ENCODE measurements at regions not wholly inside any gene's neighbourhood (a gene's known extent, or its start where the extent isn't known, plus 50 kb on each side); places are given as distances from the start of the nearest gene placed in this dataset.

GRCh38 chr1:194043984-194044755 is 857.8 kb upstream of the B3GALT2 start:
- no peaks in the 10 kb centered on the region for H3K36me3 ChIP-seq
- H3K9me3 ChIP-seq: no peaks in the 10 kb centered on the region
- TF ChIP-seq EP300 (IDR thresholded peaks at IDR 0.05) (no peak), CTCF (IDR thresholded peaks at IDR 0.05) (no peak), POLR2A (IDR thresholded peaks at IDR 0.05) (no peak)
- no peaks in the 10 kb centered on the region for H3K27me3 ChIP-seq
- 73 to 77% methylated on average over 5 of the region's 5 CpGs for WGBS, 2 donors
- DNase-seq (ENCODE audit: low spot score in 2 of 2): no peak
- no peaks in the 10 kb centered on the region for H3K4me1 ChIP-seq
- no peak overlapping the region for H3K4me3 ChIP-seq
- no peak overlapping the region for H3K27ac ChIP-seq

- WGBS, 2 donors: 58 to 67% methylated on average over 3 of the region's 3 CpGs
- Histone ChIP-seq H3K36me3 (no peaks in the 10 kb centered on the region), H3K4me1 (no peaks in the 10 kb centered on the region), H3K27ac (no peak overlapping the region), H3K27me3 (no peaks in the 10 kb centered on the region), H3K9me3 (no peaks in the 10 kb centered on the region), H3K4me3 (no peak overlapping the region)
- TF ChIP-seq CTCF (IDR thresholded peaks at IDR 0.05): no peak
- no peak for DNase-seq (ENCODE audit: low spot score in 2 of 2)
These were observed 856.3 kb upstream of the B3GALT2 start for GRCh38 chr1:194042736-194043135.

- H3K27ac ChIP-seq: no peak overlapping the region
- 72 to 74% methylated on average over 1 of the region's 1 CpG for WGBS, 2 donors
- H3K9me3 ChIP-seq: no peaks in the 10 kb centered on the region
- no peaks in the 10 kb centered on the region for H3K36me3 ChIP-seq
- no peak overlapping the region for H3K4me3 ChIP-seq
- TF ChIP-seq CTCF (IDR thresholded peaks at IDR 0.05) (no peak), EP300 (IDR thresholded peaks at IDR 0.05) (no peak), POLR2A (IDR thresholded peaks at IDR 0.05) (no peak)
- H3K27me3 ChIP-seq: no peaks in the 10 kb centered on the region
- no peak for DNase-seq (ENCODE audit: low spot score in 2 of 2)
- H3K4me1 ChIP-seq: no peaks in the 10 kb centered on the region
These were observed 854.1 kb upstream of the B3GALT2 start for GRCh38 chr1:194040496-194040895.

- Histone ChIP-seq H3K4me3 (no peak overlapping the region), H3K9me3 (peaks cover 0 to 2% (median 0%) of the 10 kb centered on the region in 4 donors), H3K27ac (no peak overlapping the region), H3K36me3 (no peaks in the 10 kb centered on the region), H3K4me1 (no peaks in the 10 kb centered on the region), H3K27me3 (no peaks in the 10 kb centered on the region)
- TF ChIP-seq POLR2A (IDR thresholded peaks at IDR 0.05) (no peak), EP300 (IDR thresholded peaks at IDR 0.05) (no peak), CTCF (IDR thresholded peaks at IDR 0.05) (no peak)
- WGBS, 2 donors: 63% methylated on average over 1 of the region's 1 CpG
- no peak for DNase-seq (ENCODE audit: low spot score in 2 of 2)
These were observed 853.2 kb upstream of the B3GALT2 start for GRCh38 chr1:194039578-194039977.

GRCh38 chr1:194033646-194034045 is 847.2 kb upstream of the B3GALT2 start:
- no peak overlapping the region for H3K4me3 ChIP-seq
- TF ChIP-seq EP300 (IDR thresholded peaks at IDR 0.05): no peak
- no peak for TF ChIP-seq POLR2A (IDR thresholded peaks at IDR 0.05)
- TF ChIP-seq CTCF (IDR thresholded peaks at IDR 0.05): no peak
- no peaks in the 10 kb centered on the region for H3K4me1 ChIP-seq
- H3K9me3 ChIP-seq: peaks cover 0 to 18% (median 0%) of the 10 kb centered on the region in 4 donors
- no peaks in the 10 kb centered on the region for H3K27me3 ChIP-seq
- no peak overlapping the region for H3K27ac ChIP-seq
- no peaks in the 10 kb centered on the region for H3K36me3 ChIP-seq
- DNase-seq (ENCODE audit: low spot score in 2 of 2): no peak
